GM23248 (cell line): ENCODE measurements at regions not wholly inside any gene's neighbourhood (a gene's known extent, or its start where the extent isn't known, plus 50 kb on each side); places are given as distances from the start of the nearest gene placed in this dataset.

Experiments used
- EZH2 ChIP-seq: fragments of 200-600 bp; sonication (generic); IDR thresholded peaks from 2 replicates; pipeline ENCODE4 v1.6.1; 2018; ENCODE audit warnings: antibody characterized with exemption, mild to moderate bottlenecking; ENCODE audit not compliant: insufficient read depth, poor library complexity, severe bottlenecking
- EZH2phosphoT487 ChIP-seq: fragments of 200-600 bp; sonication (generic); IDR thresholded peaks from 2 replicates; pipeline ENCODE4 v1.6.1; 2018; ENCODE audit warnings: antibody characterized with exemption, moderate library complexity, mild to moderate bottlenecking, low read depth; ENCODE audit not compliant: insufficient read depth

DNA sequence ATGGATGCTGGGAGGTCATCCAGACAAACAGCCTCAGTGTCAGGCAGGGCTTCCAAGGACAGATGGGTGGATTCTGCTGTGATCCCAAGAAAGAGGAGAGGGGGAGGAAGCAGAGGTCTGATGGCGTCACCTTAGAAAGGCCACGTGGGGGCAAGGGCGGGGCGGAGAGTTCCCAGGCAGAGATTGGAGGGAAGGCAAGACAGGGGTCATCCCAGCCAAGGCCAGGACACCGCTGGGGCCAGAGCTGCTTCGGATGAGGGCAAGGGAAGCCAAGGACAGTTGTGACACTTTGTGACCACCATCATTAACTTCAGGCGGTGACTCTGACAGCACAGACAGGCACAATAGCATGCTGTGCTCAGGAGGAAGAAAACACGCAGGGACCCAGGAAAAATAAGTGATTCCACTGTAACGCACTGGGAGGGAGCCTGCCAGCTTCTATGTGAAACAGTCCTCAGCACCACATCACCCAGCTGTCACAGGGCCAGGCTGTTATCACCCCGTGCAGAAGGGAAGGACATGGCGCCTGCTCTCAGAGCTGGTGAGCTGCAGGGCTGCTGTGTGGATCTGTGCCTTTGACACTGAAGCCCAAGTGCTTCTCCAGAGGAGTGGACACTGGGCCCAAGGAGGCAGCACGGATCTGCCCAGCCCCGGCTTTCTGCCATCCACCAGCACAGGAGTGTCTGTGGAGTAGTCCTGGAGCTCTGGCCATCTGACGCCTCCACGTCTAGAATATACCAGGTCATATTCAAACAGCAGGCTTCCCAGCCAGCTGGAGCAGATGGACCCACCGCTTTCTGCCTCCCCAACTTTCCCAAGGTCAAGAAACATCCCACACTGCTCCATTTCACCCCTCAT, 204.1 kb downstream of the NDUFA10 start:
- no peak for TF ChIP-seq EZH2phosphoT487
- no peak for TF ChIP-seq EZH2
